Retinal pigment epithelial cell (primary cell): ENCODE measurements at regions not wholly inside any gene's neighbourhood (a gene's known extent, or its start where the extent isn't known, plus 50 kb on each side); places are given as distances from the start of the nearest gene placed in this dataset.

Experiments used
- DNase-seq: peaks from one replicate; pipeline ENCODE4 v3.0.0-alpha.2; 2010; ENCODE audit warnings: low read depth
- H3K4me3 ChIP-seq: 2 replicates; pipeline ENCODE4 v1.5.1; 2011; ENCODE audit warnings: mild to moderate bottlenecking, low read length, control low read depth, moderate library complexity
- CTCF ChIP-seq: conservative IDR thresholded peaks from 2 replicates; pipeline ENCODE4 v1.5.1; 2011; ENCODE audit warnings: low read depth, low read length, control low read depth, inconsistent platforms

DNA sequence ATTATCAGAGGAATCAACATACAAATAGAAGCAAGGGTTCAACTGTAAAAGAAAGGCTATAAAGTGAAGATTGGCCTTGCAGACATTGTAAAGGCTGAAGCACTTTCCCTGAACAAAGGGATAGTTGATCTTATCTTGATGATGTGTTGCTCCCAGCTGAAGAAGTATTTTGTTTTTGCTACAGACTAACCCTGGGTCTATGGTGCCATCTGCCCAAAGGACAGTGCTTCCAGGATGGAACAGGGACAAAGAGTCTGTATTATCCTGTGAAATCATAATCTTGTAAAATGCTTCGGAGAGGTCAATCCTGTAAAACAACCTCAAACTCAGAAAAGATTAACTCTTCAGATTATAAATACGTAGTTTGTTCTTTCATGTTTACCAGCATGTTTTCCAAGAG, 251.7 kb upstream of the ANKRD50 start:
- no peak for TF ChIP-seq CTCF
- no peak for DNase-seq
- no peak overlapping the region for H3K4me3 ChIP-seq

- no peak for DNase-seq
- H3K4me3 ChIP-seq, result no peak overlapping the region
- TF ChIP-seq CTCF, result no peak
These were observed 248.7 kb upstream of the ANKRD50 start for GRCh38 chr4:124961138-124961750.

- no peak for DNase-seq
- H3K4me3 ChIP-seq, result no peak overlapping the region
- TF ChIP-seq CTCF, result no peak
These were observed 246.3 kb upstream of the ANKRD50 start for GRCh38 chr4:124958847-124959246.

GRCh38 chr4:124955476-124955875, 242.9 kb upstream of the ANKRD50 start:
- DNase-seq, result no peak
- TF ChIP-seq CTCF, result no peak
- no peak overlapping the region for H3K4me3 ChIP-seq

DNA sequence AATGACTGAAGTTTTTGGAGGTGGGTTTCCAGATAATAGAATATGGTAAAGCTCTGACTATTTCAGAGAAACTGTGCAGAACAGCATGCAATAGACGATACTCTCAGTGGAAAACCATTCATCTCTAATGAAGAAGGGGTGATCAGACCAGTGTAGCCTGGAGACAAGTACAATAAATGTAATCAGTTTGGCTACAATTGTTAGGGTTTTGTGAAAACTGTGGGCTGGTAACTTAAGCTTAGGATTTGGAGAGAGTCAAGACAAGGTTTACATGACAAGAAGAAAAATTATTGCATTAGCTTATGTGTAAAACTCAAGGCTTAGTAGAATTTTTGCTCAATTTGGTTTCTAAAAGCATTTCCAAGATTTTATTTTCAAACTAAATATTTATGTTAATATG, 241.5 kb upstream of the ANKRD50 start:
- no peak overlapping the region for H3K4me3 ChIP-seq
- no peak for TF ChIP-seq CTCF
- DNase-seq, result no peak

DNA sequence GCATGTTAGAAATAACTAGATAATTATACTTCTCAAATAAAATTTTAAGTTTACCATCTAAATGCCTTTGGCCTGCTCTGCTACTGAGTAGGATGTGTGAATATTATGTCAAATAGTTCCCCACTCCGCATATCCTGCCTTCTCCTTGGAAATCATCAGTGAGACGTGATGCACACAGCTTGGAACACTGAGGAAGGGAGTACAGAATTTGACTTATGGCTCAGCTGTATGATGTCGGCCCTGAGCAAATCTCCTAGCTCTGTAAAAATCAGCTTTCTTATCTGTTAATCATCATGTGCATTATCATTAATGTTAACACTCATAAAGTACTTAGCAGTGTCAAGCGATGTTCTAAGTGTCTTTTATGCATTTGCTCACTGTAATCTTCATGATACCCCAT, 241.0 kb upstream of the ANKRD50 start:
- TF ChIP-seq CTCF, result no peak
- no peak for DNase-seq
- H3K4me3 ChIP-seq, result no peak overlapping the region

GRCh38 chr4:124953061-124953460, 240.5 kb upstream of the ANKRD50 start:
- no peak for TF ChIP-seq CTCF
- DNase-seq, result peak; percentile 88
- H3K4me3 ChIP-seq, result no peak overlapping the region
